Endothelial cell (in vitro differentiated cells): ENCODE measurements at regions not wholly inside any gene's neighbourhood (a gene's known extent, or its start where the extent isn't known, plus 50 kb on each side); places are given as distances from the start of the nearest gene placed in this dataset.

Source experiments
- DNase-seq: peaks from one replicate; pipeline ENCODE4 v3.0.0; 2021; ENCODE audit warnings: low spot score
- H3K27ac Mint-ChIP-seq: one replicate; pipeline ENCODE4 v1.8.0; 2021; ENCODE audit warnings: mixed read lengths, inconsistent platforms; ENCODE audit not compliant: unreplicated experiment
- H3K27me3 Mint-ChIP-seq: one replicate; pipeline ENCODE4 v1.8.0; 2021; ENCODE audit warnings: mild to moderate bottlenecking, moderate library complexity, mixed read lengths, inconsistent platforms; ENCODE audit not compliant: unreplicated experiment
- H3K36me3 Mint-ChIP-seq: one replicate; pipeline ENCODE4 v1.8.0; 2021; ENCODE audit warnings: mild to moderate bottlenecking, low read depth, mixed read lengths, inconsistent platforms; ENCODE audit not compliant: unreplicated experiment
- H3K4me1 Mint-ChIP-seq: one replicate; pipeline ENCODE4 v1.8.0; 2021; ENCODE audit warnings: mild to moderate bottlenecking, mixed read lengths, inconsistent platforms; ENCODE audit not compliant: unreplicated experiment
- H3K4me3 Mint-ChIP-seq: one replicate; pipeline ENCODE4 v1.8.0; 2021; ENCODE audit warnings: mild to moderate bottlenecking, mixed read lengths, inconsistent platforms; ENCODE audit not compliant: unreplicated experiment
- H3K9me3 Mint-ChIP-seq: one replicate; pipeline ENCODE4 v1.8.0; 2021; ENCODE audit warnings: mixed read lengths, inconsistent platforms; ENCODE audit not compliant: unreplicated experiment
- TF ChIP-seq, protein P1 (sequence below): fragments of 200-600 bp; sonication (generic); IDR thresholded peaks from one replicate; pipeline ENCODE4 v1.5.0; 2021; ENCODE audit warnings: antibody characterized with exemption; ENCODE audit not compliant: unreplicated experiment

DNA sequence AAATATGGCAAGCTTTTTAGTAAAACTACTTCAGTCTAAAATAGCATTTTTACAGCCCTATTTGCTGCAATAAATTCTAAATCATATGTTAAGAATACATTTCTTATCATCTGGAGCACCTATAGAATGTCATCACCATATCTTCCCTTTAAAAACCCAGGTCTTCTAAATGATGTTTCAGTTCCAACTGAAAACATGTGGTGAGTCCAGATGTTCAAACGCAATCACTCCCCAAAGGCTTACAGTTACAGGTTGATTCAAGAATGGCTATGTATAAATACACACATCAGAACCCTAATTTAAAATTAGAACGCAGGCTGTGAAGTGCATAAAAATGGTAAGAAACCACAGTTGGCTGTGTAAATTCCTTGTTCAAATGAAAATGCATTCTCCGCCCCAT lies 796.3 kb downstream of the MAT2B start:
- H3K36me3 Mint-ChIP-seq: no peaks in the 10 kb centered on the region
- TF ChIP-seq, protein P1, sequence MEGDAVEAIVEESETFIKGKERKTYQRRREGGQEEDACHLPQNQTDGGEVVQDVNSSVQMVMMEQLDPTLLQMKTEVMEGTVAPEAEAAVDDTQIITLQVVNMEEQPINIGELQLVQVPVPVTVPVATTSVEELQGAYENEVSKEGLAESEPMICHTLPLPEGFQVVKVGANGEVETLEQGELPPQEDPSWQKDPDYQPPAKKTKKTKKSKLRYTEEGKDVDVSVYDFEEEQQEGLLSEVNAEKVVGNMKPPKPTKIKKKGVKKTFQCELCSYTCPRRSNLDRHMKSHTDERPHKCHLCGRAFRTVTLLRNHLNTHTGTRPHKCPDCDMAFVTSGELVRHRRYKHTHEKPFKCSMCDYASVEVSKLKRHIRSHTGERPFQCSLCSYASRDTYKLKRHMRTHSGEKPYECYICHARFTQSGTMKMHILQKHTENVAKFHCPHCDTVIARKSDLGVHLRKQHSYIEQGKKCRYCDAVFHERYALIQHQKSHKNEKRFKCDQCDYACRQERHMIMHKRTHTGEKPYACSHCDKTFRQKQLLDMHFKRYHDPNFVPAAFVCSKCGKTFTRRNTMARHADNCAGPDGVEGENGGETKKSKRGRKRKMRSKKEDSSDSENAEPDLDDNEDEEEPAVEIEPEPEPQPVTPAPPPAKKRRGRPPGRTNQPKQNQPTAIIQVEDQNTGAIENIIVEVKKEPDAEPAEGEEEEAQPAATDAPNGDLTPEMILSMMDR: no peak

DNA sequence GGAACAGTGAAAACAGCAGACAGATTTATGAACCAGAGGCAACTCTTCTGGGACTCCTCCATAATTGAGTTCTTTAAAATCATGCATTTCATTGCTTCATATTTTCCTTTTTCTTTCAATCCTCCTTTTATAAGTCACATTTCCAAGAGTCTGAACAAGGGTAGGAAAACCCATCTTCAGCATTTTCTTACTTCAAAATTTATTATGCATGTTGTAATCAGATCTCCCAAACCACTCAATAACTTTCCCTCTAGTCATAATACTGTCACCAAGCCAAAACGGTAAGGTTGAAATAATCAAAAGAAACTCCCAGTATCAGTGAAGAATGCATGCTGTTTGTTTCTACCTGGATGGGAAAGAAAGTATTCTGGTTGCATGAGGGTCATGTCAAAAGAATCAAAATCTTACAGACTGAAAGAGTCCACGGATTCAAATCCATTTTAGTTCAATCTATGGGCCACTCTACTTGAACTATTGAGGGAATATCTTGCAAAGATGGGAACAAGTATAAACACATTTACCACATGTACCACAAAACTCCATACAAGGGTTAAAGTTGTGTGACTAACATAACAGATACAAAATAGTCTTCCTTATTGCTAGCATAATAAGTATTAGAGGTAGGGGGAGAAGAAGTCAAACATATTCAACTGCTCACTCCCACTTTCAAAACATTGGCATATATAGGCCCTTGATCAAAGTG lies 797.3 kb downstream of the MAT2B start:
- Mint-ChIP-seq H3K36me3 (no peaks in the 10 kb centered on the region), H3K4me3 (no peak overlapping the region), H3K27me3 (no peaks in the 10 kb centered on the region), H3K9me3 (no peaks in the 10 kb centered on the region), H3K27ac (no peak overlapping the region), H3K4me1 (no peaks in the 10 kb centered on the region)
- TF ChIP-seq, protein P1: no peak
- DNase-seq: no peak

More for the DNA sequence above, 796.3 kb downstream of the MAT2B start:
- H3K4me3 Mint-ChIP-seq: no peak overlapping the region
- no peaks in the 10 kb centered on the region for H3K9me3 Mint-ChIP-seq
- no peaks in the 10 kb centered on the region for H3K4me1 Mint-ChIP-seq
- H3K27me3 Mint-ChIP-seq: no peaks in the 10 kb centered on the region
- DNase-seq: no peak
- H3K27ac Mint-ChIP-seq: no peak overlapping the region

DNA sequence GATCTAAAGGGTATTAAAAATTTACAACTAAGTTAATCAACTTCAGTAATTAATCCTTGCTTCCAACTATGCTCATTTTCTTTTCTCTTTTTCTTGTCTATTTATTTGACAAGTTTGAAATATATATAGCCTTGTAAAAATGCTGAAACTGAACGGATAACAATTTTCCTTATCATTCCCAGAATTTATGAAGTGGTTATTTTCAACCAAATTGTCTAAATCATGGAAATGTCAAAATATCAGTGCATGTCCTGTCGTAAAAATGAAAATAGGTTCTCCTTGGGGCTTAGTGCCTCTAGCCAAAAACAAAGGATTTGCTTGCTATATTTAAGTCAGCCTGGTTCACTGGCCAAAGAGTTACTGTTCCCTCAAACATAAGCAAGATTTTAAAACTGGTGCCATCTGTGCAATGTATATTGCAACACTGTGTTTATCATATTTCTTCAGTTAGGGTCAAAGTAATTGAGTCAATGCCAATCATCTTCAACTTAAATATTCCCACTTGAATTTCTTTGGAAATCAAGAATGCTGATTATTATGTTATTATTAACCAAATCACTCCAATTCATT lies 798.3 kb downstream of the MAT2B start:
- no peaks in the 10 kb centered on the region for H3K4me1 Mint-ChIP-seq

DNA sequence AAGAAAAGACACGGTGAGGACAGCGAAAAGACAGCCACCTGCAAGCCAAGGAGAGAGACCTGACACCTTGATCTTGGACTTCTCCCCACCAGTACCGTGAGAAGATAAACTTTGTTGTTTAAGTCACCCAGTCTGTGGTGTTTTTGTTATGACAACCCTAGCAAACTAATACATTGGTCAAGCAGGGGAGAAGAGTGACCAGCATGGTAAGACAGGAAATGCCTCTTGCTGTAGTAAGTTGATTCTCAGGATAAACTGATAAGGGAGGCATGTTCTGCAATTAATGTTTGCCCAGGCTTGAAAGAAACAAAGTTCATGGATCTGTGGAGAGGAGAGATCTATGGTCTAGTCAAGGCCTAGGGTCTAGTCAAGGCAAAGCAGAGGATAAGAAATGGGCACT lies 801.2 kb downstream of the MAT2B start:
- Mint-ChIP-seq H3K27ac (no peak overlapping the region), H3K27me3 (no peaks in the 10 kb centered on the region), H3K9me3 (no peaks in the 10 kb centered on the region), H3K4me3 (no peak overlapping the region), H3K36me3 (no peaks in the 10 kb centered on the region), H3K4me1 (no peaks in the 10 kb centered on the region)
- TF ChIP-seq, protein P1: no peak
- no peak for DNase-seq

More for the DNA sequence above, 798.3 kb downstream of the MAT2B start:
- H3K4me3 Mint-ChIP-seq: no peak overlapping the region
- TF ChIP-seq, protein P1: no peak
- no peaks in the 10 kb centered on the region for H3K36me3 Mint-ChIP-seq
- no peaks in the 10 kb centered on the region for H3K9me3 Mint-ChIP-seq
- DNase-seq: no peak
- no peaks in the 10 kb centered on the region for H3K27me3 Mint-ChIP-seq
- H3K27ac Mint-ChIP-seq: no peak overlapping the region

DNA sequence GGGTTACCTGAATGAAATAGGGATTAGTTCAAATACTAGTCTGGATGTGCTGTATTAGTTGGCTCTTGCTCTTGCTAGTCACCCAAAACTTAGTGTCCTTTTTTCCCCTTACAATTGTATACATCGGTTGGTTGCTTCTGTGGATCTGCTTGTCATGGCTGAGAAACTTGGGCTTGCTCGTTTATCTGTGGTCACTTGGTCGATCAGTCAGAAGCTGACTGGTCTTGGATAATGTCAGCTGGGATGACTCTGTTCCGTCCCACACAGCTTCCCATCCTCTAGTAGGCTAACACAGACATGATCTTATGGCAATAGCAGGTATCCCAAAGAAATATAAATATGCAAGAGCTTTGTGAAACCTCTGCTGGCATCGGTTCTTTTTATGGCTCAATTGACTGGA lies 807.4 kb downstream of the MAT2B start:
- DNase-seq: no peak
- no peak overlapping the region for H3K27ac Mint-ChIP-seq
- no peak overlapping the region for H3K4me3 Mint-ChIP-seq
- no peaks in the 10 kb centered on the region for H3K27me3 Mint-ChIP-seq
- H3K4me1 Mint-ChIP-seq: no peaks in the 10 kb centered on the region
- H3K36me3 Mint-ChIP-seq: no peaks in the 10 kb centered on the region
- no peaks in the 10 kb centered on the region for H3K9me3 Mint-ChIP-seq
- TF ChIP-seq, protein P1: no peak
